ENCODE measurements at regions not wholly inside any gene's neighbourhood (a gene's known extent, or its start where the extent isn't known, plus 50 kb on each side); places are given as distances from the start of the nearest gene placed in this dataset.

DNA sequence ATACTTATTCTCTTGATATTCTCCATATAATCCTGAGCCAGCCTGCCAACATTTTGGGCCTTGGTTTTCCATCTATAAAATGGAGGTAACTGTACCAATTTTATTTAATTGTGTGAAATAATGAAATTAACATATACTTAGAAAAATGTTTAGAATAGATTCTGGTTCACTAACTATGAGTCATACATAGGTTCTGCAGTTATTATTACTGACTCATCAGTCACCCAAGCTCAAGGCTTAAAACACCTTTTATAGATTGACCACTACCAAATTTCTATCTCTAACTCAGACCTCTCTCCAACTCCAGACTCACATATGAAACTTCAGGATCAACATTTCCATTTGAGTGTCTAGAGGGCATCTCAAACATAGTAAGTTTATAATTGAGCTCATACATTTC is 1277.2 kb upstream of the GJE1 start:
- no peak for FAIRE-seq
- no peak for DNase-seq (ENCODE audit: low spot score)

DNA sequence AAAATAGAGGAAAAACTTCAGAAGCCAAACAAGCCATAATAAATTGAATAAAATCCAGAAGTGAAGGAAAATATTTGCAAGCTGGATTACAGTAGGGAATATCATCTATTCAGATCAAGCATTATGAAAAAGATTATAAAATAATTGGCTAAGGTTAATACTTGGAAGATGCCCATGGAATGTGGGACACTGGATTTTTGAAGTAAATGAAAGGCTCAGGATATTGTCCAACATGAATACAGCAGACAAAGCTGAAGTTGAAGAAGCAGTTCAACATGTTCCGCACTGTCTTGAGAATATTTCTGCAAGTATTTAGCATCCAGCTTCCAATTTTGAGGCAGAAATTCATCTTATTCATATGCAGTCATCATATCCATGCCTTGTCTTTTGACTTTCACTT is 1278.4 kb upstream of the GJE1 start:
- DNase-seq (ENCODE audit: low spot score) (no peak), FAIRE-seq (no peak)

DNA sequence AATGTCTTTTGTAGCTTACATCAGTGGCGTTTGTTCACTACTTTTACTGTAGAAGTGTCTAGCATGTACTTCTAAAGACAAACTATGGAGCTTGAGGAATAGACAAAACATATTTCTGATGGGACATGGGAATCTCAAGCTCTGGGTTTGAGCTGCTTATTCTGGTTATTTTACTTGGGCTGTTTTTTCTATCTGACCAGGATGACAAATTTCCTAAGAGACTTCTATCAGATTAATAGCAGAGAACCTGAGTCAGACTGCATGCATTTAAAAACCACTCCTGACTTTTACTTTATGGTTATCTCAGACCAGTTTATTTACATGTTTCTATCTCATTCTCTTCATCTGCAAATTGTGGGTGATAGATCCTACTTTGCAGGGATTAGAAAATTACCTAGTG is 1282.3 kb upstream of the GJE1 start:
- FAIRE-seq (no peak), DNase-seq (ENCODE audit: low spot score) (no peak)

DNA sequence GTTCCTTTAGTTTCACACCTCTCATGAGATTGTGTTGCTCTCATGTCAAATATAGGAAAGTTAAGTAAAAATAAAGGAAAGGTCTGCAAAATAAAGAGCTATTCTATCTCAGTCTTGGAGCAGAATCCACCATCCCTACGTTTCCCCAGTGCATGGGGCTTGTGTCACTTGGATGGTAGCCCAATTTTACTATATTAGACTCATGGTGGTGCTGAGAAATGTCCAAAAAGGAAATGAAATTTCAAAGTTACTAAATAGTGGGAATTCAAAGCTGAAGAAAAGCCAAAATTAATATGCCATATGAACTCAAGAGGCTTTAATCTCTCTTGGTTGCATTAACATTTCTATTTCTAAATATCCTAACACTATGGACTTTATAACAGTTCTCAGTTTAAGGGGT is 1283.3 kb upstream of the GJE1 start:
- DNase-seq (ENCODE audit: low spot score) (no peak), FAIRE-seq (no peak)

DNA sequence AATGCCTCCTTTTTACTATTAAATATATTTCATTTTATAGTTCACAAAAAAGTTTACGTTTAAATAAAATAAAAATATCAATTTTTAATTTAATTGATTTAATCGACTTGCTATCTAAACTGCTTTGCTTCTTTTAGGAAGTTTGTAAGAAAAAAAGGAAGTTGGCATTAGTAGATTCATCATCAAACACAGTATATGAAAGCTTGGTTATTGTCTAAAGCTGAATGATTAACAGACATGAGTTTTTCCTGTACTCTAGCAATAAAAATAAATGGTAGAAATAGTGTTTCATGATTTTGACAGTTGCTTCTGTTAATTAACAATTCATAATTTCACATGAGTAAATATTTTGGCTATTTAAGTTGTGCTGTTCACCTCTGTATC is 1285.5 kb upstream of the GJE1 start:
- DNase-seq (ENCODE audit: low spot score) (no peak), FAIRE-seq (no peak)

DNA sequence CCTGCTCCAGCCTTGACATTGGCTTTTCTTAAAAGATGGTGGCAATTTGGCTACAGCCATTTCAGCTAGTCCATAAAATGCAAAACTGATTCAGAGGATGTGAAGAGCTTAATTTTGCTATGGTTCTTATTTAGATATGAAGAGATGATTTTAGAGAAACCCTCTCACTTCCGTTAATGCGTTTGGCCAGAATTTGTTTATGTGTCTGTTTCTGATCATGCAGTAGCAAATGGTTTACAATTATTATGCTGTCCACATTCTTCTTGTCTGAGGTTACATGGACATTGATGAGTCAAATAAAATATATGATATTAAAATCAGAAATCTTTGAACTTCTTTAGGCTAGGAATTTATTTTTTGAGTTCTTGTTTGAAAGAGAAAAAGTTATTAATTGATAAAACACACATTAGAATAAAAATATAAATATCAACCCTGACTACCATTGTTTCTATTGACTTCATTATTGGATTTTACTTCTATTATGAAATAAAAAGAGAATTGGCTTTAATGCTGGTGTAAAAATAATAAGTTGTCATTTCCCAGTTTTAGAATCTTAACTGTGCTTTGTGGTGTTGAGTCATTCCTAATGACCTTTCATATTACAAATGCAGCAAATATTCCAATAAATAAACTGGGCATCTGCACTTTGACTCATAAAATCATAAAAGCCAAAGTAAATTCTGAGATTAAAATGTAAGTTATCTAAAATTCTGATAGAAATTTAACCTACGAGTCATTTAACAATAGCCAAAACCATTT is 1286.0 kb upstream of the GJE1 start:
- DNase-seq (ENCODE audit: low spot score) (no peak), FAIRE-seq (peak; percentile 77)

DNA sequence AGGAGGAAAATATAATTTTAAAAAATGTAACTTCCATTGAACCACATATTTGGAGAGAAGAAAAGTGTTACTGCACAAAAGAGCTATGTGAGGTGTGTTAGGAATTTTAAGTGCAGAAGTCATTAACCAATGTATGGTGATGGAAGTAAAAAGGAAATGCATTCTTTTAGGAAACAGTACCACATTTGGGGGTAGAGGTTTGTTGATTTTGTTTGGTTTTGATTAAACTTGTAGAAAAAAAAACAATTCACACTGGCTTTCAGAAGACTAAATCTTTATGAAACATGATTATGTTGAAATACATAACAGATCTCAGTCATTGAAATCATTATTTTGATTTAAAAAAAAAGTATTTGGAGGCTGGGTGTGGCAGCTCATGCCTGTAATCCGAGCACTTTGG is 1287.0 kb upstream of the GJE1 start:
- DNase-seq (ENCODE audit: low spot score) (no peak), FAIRE-seq (no peak)

DNA sequence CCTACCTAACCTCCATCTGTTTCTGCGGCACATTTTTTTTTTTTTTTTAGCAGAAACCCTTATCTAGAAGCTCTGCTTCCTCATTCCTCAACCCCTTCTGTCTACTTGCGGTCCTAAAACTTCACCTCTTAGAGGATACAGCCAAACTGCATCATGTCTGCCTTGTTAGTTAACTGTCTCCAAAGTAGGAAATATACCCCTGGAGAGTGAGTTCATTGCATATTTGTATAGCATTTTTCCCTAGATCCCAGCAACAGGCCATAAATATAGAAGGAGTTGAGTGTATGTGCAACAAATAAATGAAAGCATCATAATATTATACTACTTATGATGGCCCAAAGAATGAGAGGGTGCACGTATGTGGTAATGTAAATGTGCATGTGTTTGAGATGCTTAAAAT is 1288.6 kb upstream of the GJE1 start:
- DNase-seq (ENCODE audit: low spot score) (no peak), FAIRE-seq (no peak)

DNA sequence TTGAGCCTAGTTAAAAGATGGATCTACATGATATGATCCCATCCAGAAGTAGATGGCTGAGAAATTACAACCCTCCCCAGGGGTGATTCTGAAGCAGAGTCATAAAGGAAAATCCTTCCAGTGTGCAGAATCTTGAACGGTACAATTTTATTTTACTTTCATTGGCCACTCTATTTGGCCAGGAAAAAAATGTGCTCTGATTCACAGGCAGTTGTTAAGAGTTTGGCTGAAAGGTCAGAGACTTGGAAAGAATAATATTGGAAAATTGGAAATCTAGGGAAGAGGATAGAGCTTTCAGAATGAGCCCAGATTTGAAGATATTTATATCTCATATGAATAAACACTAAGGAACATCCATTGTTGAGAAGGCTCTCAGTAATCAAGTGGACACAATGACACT is 1299.3 kb upstream of the GJE1 start:
- no peak for DNase-seq (ENCODE audit: low spot score)
- FAIRE-seq, result no peak

DNA sequence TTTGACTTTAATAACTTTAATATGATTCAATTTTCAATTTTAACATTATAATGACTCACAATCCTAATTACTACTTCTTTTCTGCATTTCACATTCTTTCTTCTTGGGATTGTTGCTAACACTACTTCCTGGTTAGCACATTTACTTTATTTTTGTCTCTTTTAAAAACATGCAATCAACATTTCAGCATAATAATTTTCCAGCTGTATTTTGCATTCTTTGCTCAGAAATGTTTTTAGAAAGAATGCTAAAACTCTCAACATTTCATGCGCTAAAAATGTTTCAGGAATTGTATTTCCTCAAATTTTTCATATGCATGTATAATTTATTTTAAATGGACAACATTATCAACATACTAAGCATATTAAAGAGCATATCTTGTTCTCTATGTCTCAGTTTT is 1302.1 kb upstream of the GJE1 start:
- DNase-seq (ENCODE audit: low spot score), result no peak
- FAIRE-seq, result no peak

DNA sequence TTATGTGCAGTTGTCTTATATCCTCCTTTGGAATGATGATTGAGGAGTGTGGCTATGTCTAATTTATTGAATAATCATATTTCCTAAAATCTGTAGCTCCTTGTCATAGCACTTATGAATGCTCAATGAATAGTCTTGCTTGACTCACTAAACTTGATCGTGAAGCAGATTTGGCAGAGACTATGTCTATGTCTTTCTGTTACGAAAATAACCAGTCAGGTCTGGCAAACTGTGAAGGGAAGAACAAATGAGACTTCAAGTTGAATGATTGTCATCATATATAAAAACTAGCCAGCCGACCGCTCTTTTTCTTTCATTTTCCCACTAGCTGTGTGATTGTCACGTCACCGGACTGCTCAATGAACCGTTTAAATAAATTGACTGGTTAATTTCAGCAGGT is 1303.9 kb upstream of the GJE1 start:
- no peak for DNase-seq (ENCODE audit: low spot score)
- FAIRE-seq, result no peak

DNA sequence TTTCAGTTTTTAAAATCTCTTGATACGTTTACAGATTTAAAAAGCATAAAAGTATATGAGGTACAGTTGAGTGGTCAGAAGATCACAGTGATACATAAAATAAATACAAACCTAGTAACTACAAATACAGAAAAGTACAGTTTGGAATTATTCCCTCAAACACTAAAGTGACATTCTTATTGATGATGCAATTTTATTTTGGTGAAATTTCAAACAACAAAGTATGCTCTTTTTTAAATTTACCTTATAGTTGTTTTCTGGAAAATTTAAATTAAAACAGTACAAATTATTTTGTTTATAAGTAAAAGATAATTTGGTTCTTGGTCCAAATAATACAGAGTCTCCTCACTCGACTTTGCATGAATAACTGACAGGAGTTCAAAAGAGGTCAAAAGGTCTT is 1305.1 kb upstream of the GJE1 start:
- FAIRE-seq (no peak), DNase-seq (ENCODE audit: low spot score) (no peak)

DNA sequence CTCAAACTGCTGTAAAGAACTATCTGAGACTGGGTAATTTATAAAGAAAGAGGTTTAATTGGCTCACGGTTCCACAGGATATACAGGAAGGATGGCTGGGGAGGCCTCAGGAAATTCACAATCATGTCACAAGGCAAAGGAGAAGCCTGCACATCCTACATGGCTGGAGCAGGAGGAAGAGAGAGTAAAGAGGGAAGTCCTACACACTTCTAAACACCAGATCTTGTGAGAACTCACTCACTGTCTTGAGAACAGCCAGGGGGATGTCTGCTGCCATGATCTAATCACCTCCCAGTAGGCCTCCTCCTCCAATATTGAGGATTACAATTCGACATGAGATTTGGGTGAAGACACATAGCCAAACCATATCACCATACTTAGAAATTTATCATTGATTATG is 1307.0 kb upstream of the GJE1 start:
- DNase-seq (ENCODE audit: low spot score), result no peak
- no peak for FAIRE-seq

DNA sequence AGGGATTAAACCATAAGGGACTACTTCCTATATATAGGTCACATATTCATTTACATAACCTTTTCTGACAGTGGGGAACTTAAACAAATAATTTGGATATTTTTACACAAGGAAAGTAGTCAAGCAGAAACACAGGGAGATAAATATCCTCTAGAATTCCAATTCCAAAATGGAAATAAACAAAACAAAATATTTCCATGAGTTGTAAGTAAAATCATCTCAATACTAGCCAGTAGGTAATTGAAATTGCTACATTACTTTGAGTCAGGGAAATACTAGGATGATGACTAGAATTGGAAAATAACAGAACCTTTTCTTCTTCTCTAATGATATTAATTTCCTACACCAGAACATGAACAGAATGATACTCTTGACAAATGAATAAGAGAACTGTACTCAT is 1308.1 kb upstream of the GJE1 start:
- DNase-seq (ENCODE audit: low spot score) (no peak), FAIRE-seq (no peak)

DNA sequence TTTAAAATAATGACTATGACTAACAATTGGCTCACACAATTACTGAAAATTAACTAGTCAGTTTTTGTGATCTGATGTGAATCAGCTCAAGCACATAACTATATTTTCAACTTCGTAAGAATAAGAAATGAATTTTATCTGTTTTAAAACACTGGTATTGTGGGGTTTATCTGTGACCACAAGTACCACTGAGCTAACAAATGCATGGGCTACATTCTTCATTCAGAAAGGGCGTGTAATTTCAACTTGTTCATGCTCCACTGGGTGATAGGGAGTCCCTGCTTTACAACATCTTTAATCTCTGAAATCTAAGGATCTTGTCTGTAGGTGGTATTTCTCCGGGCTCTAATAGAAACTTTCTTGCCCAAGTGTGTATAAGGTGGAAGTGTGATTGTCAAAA is 1311.5 kb upstream of the GJE1 start:
- no peak for FAIRE-seq
- DNase-seq (ENCODE audit: low spot score), result no peak

DNA sequence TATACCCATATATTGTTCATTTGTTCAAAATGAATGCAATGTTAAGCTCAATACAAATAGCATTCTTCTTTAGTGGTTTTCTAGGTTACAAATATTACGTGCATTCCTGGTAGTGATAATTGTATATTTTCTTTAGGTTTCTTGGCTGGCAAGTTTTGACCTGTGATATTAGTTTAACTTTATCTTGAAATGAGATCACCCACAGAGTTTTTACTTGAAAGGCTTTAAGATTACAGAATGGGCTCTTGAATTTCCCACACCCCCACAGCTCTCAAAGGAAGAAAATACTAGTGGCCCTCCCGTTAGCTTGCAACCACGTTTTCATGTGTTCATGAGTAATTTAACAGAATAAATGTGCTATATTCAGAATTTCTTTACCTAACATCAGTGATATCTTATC is 1315.5 kb upstream of the GJE1 start:
- no peak for FAIRE-seq
- no peak for DNase-seq (ENCODE audit: low spot score)

DNA sequence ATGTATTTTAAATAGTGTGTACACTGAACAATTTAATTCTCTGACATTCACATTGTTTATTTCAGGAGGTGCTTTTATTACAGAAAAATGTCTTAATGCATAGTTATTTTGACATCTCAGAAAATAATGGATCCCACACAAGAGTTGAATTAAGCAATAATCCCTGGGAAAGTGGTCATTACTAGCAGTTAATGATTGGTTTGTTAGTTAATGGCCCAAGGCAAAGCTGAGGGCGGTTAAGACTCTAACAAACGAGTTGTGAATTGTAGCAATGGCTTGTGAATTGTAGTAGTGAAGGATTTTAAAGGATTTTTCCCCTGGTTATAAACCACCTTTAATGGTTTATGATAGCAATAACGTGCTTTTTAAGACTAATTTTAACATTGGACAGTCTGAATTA is 1316.0 kb upstream of the GJE1 start:
- FAIRE-seq (no peak), DNase-seq (ENCODE audit: low spot score) (no peak)

DNA sequence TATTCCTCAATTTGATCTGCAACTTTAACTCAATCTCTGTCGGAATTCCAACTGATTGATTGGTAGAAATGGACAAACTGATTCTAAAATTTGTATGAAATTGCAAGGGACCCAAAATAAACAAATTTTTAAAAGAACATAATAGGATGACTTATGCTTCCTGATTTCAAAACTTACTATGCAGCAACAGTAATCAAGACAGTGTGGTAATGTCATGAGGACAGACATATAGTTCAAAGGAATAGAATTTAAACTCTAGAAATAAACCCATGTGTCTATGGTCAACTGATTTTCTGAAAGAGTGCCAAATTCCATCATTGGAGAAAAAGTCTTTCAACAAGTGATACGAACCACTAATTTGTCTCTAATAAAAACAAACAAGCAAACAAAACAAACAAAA is 1320.1 kb upstream of the GJE1 start:
- no peak for FAIRE-seq
- no peak for DNase-seq (ENCODE audit: low spot score)

DNA sequence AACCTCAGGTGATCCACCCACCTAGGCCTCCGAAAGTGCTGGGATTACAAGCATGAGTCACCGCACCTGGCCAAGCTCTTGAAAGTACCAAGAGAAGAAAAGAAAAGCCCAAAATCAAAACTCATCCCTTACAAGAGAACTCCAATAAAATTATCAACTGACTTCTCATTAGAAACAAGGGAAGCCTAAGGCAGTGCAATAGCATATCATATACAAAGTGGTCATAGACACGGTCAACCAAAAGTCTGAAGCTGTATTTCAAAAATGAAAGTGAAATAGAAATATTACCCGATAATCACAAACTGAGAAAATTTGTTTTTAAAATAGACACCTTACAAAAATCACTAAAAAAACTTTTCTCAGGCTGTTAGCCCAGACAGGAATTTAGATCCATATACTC is 1321.1 kb upstream of the GJE1 start:
- DNase-seq (ENCODE audit: low spot score), result no peak
- FAIRE-seq, result no peak

DNA sequence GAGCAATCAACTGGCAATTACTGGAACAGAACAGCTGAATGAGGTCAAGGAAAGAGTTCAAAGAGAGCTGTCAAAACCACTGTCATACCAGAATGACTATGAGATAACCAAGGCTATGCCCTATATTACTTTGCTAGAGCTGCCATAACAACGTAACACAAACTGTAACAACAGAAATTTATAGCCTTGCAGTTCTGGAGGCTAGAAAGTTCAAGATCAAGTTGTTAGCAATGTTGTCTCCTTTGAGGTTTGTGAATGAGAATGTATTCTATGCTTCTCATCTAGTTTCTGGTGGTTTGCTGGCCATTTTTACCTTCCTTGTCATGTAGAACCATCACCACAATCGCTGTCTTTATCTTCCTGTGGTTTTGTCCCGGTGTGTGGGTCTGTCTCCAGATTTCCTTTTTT is 1323.0 kb upstream of the GJE1 start:
- FAIRE-seq, result no peak

DNA sequence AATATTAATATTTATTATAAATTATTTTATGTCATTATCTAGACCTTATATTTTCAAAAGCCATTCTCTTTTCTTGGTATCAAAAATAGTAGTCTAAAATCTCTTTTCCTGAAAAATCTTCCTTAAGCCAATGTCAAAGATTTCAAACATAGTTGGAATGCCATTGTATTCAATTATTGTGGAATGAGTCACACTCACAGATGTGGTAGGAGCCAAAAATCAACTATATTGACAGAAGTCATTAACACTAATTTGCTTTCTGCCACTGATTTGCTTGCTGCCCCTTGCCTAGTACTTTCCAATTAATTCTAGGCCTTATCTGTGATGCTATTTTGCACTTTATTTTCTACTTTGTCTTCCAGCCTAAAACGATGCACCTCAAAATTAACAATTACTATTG is 1326.3 kb upstream of the GJE1 start:
- DNase-seq (ENCODE audit: low spot score) (no peak), FAIRE-seq (peak; percentile 64)

More for the DNA sequence above, 1323.0 kb upstream of the GJE1 start:
- DNase-seq (ENCODE audit: low spot score), result peak; percentile 31

DNA sequence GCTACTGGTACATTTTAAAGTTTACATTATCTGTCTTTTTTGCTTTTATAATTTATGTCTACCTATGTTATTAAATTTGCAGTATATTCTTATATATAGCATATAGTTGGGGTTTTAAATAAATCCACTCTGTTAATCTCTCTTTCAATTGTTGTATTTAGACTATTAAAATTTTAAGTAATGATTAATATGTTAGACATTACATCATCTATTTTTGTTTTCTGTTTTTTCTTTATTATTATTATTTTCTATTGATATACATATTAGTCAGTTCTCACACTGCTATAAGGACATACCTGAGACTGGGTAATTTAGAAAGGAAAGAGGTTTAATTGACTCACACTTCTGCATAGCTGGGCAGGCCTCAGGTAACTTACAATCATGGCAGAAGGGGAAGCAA is 1338.2 kb upstream of the GJE1 start:
- no peak for FAIRE-seq
- DNase-seq (ENCODE audit: low spot score), result no peak

DNA sequence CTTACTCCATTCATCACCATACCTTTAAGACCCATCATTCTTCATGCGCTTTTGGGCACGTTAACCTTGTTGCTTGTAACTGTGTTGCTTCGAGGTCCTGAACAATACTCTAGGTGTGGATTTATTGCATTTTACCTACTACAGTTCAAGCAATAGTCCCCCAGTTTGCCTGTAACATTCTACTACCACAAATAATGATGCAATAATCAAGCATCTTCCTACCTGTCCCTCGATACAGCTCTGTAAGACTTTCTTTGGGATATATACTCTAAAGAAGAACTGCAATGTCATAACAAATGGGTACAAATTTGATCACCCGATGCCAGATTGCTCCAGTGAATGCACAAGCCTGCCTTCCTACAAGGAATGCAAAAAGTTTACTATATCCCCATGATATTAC is 1342.6 kb upstream of the GJE1 start:
- FAIRE-seq (no peak), DNase-seq (ENCODE audit: low spot score) (no peak)

DNA sequence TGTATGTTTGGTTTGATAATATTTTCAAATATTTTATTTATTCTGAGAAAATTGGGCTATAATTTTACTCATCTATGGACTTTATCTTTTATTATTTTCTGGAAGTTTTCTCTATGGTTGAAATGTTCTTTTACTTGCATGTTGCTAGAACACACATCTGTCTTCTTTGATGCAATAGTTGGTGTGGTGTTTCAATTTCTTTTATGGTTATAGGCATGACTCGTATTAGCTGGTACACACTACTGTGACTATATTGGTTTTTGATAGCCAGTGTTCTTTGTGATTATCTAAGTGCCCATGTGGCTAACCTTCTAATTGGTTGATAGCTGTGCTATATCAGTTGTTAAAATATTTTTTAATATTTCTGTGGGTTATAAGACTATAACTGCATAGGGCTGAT is 1343.3 kb upstream of the GJE1 start:
- DNase-seq (ENCODE audit: low spot score) (no peak), FAIRE-seq (no peak)

Data from RCC 7860 (cell line).